GM12875 (cell line): ENCODE measurements at regions not wholly inside any gene's neighbourhood (a gene's known extent, or its start where the extent isn't known, plus 50 kb on each side); places are given as distances from the start of the nearest gene placed in this dataset.

ENCODE experiments used
- H3K4me3 ChIP-seq: one replicate; pipeline ENCODE4 v1.5.1; 2011; ENCODE audit warnings: low read depth, low read length, control low read depth
- TF ChIP-seq, protein P1 (sequence below): IDR thresholded peaks from 2 replicates; pipeline ENCODE4 v1.5.1; 2011; ENCODE audit warnings: low read depth, mild to moderate bottlenecking, control low read depth, inconsistent platforms, low read length, moderate library complexity, borderline replicate concordance; ENCODE audit not compliant: insufficient read depth

DNA sequence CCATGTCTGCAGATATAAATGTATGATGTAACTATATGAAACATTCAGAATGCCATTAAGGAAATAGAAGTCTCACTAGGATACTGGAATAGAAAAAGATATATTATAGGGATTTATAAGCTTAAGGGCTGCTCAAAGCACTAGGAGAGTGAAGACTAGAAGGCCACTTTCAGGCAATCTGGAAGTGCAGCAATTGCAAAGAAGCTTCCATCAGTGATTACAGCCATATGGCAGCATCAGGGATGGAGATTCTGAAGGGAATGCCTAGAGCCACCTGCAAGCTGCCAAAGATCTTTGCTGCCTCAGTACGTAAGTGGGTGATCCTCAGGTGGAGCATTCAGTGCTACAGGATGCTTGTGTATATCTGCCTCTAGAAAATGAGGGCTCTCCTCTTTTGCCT lies 796.2 kb upstream of the EPHA7 start:
- TF ChIP-seq, protein P1, sequence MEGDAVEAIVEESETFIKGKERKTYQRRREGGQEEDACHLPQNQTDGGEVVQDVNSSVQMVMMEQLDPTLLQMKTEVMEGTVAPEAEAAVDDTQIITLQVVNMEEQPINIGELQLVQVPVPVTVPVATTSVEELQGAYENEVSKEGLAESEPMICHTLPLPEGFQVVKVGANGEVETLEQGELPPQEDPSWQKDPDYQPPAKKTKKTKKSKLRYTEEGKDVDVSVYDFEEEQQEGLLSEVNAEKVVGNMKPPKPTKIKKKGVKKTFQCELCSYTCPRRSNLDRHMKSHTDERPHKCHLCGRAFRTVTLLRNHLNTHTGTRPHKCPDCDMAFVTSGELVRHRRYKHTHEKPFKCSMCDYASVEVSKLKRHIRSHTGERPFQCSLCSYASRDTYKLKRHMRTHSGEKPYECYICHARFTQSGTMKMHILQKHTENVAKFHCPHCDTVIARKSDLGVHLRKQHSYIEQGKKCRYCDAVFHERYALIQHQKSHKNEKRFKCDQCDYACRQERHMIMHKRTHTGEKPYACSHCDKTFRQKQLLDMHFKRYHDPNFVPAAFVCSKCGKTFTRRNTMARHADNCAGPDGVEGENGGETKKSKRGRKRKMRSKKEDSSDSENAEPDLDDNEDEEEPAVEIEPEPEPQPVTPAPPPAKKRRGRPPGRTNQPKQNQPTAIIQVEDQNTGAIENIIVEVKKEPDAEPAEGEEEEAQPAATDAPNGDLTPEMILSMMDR = no peak

DNA sequence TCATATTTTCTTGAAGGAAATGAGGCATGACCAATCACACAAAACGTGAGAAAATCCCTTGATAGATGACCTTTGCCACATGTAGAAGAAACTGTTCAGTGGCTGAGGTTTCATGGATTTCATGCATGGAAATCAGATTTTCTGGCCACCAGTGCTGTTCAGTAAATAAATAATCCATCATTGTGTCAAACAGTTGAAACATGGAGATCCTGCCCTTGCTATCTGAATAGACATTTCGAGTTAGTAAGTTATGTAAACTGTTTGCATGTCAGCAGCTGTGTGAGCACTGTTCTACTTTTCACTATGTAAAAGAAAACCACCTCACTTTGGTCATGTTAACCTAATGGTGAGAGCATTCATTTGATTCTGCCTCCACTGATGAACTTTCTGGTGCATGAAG lies 793.9 kb upstream of the EPHA7 start:
- TF ChIP-seq, protein P1 = no peak
- H3K4me3 ChIP-seq = no peak overlapping the region

More for the DNA sequence above, 796.2 kb upstream of the EPHA7 start:
- no peak overlapping the region for H3K4me3 ChIP-seq

DNA sequence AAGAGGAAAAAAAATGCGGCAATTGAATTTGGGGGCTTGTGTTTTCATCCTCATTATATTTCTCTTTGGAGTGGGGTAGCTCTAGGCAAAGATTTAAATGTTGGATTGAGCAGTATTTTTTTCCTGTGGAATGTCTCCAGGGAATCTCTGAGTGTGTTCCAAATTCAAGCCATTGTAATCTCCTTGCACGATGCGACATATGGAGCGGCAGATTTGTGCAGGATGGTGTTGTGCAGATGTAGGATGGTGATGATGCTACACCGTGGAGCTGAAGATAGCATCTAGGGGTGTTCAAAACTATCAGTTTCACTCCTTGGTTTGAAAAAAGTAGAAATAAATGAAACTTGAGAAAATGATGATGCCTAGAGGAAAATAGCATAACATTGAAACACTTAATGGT lies 777.5 kb upstream of the EPHA7 start:
- TF ChIP-seq, protein P1 = no peak
- no peak overlapping the region for H3K4me3 ChIP-seq

DNA sequence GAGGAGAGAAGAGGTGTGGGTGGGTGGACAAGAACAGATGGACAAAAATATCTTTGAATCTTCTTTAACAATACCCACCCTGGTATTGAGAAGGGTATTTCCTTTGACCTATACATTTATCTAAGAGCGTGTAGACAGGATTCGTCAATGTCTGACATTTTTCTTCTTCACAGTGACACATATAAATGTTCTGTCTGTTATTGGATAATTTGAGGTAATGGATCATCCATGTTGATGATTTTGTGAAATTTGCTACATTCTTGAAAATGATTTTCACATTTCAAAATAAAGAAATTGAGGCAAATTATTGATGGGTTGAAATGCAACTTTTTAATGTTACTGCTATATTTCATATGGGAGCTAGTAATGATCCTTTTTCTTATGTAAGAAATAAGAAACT lies 770.7 kb upstream of the EPHA7 start:
- TF ChIP-seq, protein P1 = no peak
- H3K4me3 ChIP-seq = no peak overlapping the region

DNA sequence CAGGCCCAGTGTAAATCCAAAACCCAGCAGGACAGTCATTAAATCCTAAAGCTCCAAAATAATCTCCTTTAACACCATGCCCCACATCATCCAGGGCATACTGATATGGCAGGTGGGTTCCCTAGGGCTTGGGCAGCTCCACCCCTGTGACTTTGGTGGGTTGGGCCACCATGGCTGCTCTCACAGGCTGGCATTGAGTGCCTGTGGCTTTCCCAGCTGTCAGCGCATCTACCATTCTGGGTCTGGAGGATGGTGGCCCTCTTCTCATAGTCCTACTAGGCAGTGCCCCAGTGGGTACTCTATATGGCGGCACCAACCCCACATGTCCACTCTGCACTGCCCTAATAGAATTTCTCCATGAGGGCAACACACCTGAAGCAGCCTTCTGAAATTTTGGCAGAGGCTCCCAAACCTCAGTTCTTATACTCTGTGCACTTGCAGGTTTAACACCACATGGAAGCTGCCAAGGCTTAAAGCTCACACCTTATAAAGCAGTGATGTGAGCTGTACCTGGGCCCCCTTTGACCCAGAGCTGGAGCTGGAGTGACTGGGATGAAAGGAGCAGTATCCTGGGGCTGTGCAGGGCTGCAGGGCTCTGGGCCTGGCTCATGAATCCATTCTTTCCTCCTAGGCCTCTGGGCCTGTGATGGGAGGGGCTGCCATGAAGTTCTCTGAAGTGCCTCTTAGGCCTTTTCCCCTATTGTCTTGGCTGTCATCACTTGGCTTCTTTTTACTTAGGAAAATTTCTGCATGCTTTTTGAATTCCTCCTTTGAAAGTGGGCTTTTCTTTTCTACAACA lies 765.5 kb upstream of the EPHA7 start:
- H3K4me3 ChIP-seq = no peak overlapping the region
- TF ChIP-seq, protein P1 = no peak

DNA sequence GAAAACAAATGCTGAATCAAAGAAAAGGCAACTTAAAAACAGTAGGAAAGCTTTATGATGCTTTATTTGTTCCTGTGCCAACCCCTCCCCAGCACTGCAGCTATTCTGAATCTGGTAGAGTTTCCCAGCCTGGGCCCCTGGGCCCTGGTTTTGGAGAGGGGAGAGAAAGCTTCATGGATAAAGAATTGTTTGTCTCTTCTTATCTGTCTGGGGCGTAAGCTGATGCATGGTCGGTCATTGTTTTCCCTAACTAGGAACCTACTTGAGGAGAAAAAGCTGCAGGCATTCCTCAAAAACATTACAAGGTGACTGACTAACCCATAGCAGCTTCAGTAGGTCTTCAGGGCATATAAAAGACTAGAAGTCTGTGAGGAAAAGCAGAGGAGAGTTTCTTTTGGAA lies 758.1 kb upstream of the EPHA7 start:
- H3K4me3 ChIP-seq = no peak overlapping the region
- TF ChIP-seq, protein P1 = no peak

DNA sequence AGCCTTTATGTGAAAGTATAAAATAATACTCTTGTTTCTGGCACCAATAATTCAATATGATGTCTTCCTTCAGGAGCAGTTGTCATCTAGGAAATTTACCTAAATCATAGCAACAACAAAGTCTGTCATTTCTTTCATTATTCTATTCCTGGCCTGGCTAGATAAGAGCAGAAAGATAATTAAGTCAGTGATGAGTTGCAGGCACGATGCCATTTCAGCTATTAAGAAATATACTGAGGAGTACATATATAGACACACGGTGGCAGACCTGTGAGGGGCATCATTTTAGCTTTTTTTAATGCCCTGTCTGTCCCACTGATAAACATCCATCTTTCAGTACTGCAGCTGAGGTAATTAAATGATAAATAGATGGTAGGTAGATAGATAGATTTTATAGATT lies 756.1 kb upstream of the EPHA7 start:
- TF ChIP-seq, protein P1 = no peak
- H3K4me3 ChIP-seq = no peak overlapping the region
